Epithelial cell of prostate (primary cell): ENCODE measurements at regions not wholly inside any gene's neighbourhood (a gene's known extent, or its start where the extent isn't known, plus 50 kb on each side); places are given as distances from the start of the nearest gene placed in this dataset.

Experiments
- DNase-seq: peaks from one replicate; pipeline ENCODE4 v3.0.0-alpha.2; 2011; ENCODE audit warnings: low read depth, low spot score
- H3K27ac ChIP-seq: fragments of 450-650 bp; 2 replicates; pipeline ENCODE4 v1.5.1; 2017; ENCODE audit warnings: mild to moderate bottlenecking

DNA sequence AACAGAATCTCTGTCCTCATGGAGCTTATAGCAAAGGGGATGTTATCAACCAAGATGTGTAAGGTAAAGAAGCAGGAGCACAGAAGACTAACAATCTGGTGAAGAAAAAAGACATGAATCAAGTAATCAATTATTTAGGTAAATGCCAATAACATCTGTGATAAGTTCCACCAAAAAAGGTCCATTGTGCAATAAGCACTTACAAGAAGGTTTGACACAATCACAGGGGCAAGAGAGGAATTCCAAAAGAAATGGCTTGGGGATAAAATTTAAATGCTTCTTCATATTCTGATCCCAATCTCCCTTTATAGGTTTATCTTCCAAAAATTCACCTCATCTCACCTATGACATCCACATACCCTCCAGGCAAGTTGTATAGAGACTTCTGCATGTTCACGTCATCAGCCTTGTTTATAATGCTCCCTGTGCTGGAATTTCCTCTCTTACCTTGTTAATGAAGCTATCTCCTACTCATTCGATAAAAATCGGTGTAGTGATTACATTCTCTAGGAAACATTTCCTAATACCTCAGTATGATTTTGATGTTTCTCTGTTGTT, 53.6 kb upstream of the DPT start:
- no peak overlapping the region for H3K27ac ChIP-seq
- DNase-seq = no peak

DNA sequence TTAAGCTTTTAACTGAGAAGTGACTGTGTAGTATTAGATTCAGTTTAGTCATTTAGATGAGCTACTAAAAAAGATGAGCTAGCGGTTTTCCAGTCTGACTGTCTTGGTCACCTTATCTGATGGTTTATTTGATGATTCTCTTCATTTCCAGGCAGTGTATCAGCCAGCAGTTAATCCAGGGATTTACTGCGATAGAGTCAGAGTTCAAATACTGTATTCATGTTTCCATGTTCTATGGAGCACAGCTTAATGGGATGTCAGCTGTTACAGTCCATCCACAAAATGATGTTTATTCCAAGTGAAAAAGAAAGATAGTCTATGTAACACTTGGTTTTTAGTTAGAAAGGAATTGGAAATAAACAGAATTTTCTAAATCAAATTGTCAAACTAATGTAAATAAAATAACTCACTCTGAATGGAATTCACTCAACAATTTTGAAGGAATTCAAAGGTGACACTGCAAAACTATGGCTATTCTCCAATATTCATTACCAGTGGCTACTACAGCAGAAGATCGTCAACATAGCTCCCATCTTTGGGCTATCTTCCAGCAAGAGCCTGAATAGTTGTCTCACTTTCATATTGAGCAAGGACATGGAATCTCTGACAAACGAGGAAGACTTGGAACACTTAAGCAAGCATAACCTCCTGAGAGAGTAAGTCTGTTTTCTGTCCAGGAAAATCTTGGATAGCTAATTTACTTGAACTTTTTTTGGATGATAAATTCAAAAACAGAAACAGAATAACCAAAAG, 54.6 kb upstream of the DPT start:
- no peak for DNase-seq
- no peak overlapping the region for H3K27ac ChIP-seq

DNA sequence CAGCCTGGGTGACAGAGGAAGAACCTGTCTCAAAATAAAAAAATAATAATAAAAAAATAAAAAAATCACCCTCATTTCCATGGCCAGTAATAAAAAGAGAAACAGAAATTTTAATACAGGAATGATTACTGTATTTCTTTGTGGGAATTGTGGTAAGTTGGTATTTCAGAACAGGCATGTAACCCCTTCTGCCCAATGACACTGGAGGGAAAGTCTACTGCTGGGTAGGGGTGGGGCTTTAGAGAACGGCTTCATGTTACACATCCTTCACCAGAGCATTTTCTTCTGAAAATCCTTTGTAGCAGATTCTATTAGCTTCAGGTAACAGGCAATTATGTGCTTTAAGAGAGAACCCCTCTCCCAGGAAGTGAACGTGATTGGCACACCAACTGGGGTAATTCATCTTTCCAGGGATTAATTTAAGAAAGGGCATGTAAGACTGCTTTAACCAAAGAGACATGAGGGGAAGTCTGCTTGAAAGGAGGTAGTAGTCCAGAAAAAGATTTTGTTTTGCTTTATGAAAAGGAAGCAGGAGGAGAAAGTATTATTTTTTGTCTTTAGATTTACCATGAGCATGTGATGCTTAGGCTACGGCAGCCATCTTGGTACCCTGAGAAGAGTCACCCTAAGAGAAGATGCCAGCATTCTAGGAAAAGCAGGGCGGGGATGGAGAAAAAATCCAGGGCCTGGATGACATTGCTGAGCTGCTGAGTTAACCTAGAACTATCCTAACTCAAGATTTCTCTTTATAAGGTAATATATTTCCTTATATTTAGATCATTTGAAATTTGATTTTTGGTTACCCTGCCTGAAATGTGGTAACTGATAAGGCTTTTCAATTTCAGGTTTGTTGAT, 57.7 kb upstream of the DPT start:
- H3K27ac ChIP-seq = no peak overlapping the region
- no peak for DNase-seq

DNA sequence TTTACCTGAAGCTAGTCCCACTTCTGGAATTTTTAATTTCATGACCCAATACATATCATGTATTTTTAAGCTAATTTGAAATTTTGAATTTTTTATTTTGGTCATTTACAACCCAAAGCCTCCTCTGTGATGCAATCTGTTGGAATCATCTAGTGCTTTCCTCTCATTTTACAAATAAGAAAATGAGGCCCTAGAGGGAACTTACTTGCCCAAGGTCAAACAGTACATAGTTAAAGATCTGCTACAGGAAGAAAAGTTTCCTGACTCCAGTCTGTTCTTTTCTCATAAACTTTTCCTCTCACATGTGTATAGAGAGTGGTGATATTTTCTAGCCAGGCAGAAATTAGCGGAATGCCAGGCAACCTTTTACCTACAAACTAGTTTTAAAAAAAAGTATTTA, 59.3 kb upstream of the DPT start:
- H3K27ac ChIP-seq = no peak overlapping the region
- no peak for DNase-seq

DNA sequence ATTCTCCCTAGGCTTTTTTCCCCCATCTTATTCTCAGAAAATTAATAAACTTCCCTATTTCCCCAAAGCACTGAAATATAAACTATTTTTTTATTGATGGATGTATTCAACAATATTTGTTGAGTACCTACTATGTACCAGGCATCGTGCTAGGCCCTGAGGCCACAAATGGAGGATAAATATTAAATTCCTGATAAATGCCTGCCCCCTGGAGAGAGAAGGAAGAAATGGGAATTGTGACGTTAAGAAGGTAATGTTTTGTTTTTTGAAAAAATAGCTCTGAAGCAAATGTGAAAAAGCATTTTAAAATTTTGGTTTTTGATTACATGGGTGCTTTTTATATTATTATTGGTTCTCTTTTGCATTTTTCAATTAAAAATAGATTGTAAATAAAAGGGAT, 60.5 kb upstream of the DPT start:
- H3K27ac ChIP-seq = no peak overlapping the region
- no peak for DNase-seq

DNA sequence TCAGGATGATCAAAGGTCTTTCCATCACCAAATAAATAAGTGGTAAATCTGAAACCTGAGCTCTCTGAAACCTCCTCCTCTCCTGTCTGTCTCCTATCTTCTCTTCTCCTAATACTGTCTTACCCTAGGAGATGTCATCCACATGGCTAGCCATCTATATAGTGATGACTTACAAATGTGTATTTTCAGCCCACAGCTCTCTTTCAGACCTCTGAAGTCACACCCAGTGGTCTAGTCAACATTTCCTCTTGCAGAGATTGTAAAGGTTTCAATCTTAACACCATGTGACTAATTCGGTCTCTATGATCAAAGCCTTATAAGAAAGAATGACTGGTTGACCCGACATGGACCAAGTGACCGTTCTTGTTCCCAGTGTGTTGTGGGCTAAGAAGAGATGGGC, 63.1 kb upstream of the DPT start:
- H3K27ac ChIP-seq = no peak overlapping the region
- DNase-seq = no peak

DNA sequence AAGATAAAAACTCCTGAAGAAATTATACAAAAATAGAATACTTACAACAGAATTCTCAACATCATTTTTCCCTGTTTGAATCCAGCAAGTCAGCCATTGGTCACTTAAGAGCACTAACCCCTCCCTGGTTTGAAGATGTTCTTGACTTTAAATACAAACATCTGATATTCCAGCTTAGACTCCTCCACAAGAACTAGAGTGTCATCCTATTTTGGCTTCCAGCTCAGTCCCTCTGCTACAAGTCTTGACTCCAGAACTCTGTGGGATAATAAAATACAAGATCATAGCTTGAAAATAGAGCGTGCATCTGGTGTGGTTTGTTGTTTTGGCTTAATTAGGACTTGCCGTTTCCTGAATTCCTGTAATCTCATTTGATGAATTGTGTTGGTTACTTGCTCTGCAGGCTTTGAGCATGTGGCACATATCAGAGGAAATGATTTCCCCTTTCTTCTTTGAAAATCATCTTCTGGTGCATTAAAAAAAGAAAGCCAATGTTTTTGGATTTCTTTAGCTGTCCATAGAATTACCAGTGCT, 63.7 kb upstream of the DPT start:
- DNase-seq = no peak
- no peak overlapping the region for H3K27ac ChIP-seq

DNA sequence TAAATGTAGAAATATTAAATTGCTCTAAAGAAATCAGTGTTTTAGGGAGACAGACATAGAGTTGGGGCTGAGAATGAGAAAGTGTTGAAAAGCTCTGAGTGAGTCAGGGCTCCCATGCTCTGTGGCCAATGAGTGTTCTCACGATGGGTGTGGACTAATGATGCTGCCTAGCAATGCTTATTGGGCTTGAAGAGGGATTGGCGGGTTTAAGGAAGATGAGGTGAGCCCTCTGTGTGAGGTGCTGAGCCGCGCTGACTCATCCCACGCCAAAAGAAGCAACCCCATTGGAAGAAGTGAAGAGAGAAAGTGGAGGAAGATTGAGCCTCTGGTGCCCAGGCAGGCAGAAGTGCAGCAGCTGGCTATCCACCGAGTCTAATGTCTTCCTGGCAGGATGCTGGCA, 65.1 kb upstream of the DPT start:
- DNase-seq = no peak
- H3K27ac ChIP-seq = no peak overlapping the region

DNA sequence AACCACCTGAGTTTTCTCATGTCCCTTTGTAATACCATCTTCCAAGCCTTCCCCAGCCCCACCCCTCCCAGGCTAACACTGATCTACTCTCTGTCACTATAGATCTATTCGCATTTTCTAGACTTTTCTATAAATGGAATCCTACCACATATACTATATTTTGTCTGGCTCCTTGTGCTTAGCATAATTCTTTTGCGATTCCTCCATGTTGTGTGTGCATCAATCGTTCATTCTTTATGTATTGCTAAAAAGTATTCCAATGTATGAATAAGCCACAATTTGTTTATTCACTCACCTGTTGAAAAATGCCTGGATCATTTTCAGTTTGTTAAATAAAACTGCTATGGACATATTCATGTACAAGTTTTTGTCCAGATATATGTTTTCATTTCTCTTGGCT, 66.7 kb upstream of the DPT start:
- H3K27ac ChIP-seq = no peak overlapping the region
- no peak for DNase-seq

DNA sequence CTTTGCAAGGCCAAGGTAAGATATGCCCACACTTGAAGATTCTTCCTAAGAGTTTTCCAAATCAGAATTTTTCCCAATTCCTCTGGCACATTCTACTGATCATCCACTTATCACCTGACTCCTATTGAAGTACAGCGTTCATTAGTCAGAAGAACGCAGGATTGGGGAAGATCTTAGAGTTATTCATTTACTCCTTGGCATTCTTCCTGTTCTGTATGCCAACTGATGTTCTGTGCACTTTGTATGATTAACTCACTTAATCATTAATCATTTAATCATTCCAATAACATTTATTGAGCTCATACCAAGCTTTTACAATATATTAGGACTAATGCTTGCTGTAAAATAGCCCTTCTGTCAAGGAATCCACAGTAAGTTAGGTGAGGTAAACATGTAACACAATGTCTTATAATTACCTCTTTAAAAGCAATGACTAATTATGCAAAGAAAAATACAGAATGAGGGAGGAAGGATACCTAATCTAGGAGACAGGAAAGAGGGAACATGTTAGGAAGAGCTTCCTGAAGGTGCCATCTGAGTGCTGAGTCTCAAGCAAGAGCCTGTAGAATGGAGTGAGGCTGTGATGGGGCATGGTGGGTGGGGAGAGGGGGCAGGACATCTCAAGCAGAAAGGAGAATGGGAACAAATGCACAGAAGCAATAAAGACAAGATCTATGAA, 71.1 kb upstream of the DPT start:
- H3K27ac ChIP-seq = no peak overlapping the region

DNA sequence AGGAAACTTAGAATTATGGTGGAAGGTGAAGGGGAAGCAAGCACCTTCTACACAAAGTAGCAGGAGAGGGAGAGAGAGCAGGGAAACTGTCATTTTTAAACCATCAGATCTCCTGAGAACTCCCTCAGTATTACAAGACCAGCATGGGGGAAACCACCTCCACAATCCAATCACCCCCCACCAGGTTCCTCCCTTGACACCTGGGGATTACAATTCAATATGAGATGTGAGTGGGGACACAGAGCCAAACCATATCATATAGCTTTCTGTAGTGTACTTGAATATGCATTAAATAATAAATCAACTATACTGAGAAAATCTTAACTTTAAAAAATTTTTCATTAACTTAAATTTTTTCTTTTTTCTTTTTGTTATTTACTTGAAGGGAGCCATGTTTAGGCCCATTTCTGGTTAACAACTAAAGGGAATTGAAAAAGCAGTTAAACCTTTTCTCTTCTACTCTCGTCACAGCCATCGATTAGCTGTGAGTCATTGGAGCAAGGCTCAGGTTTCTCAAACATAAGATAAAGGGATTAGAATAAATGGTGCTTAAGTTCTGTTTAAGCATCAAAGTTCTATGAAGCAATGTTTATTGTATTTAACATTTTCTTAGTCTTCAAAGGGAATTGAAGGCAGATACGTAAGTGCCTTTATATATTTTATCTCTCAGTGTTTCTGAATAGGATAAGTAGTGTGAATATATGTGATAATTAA, 72.2 kb upstream of the DPT start:
- no peak for DNase-seq
- H3K27ac ChIP-seq = no peak overlapping the region

More for the DNA sequence above, 71.1 kb upstream of the DPT start:
- DNase-seq = no peak

DNA sequence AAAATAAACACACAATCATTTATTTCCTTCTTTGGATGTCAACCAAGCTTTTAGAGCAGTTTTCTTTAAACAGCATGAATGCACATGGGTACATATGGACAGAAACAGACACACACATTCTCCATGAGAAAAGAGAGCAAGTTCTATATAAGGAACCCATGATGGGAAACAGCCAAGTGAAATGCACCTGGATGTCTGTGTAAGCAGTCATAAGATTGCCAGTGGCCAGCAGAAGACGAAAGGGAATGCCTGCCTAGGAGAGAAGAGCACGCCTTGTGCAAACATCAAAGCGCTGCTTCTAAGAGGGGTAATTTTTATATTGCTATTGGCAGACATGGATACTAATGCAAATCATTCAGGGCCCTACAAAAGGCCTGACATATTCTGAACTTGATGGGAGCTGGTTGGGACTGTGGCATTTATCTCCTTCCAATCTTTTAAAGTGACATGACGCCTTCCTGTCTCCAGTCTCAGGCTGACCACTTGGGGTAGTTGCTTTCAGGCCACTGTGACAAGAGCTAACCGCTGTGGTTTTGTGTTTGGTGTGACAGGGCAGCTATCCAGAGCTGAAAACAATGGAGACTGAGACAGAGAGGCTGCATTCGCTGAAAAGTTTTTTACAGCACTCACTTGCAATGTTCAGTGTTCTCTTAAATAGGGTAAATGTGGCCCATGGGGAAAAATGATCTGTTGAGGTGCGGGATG, 75.0 kb upstream of the DPT start:
- no peak overlapping the region for H3K27ac ChIP-seq
- no peak for DNase-seq

DNA sequence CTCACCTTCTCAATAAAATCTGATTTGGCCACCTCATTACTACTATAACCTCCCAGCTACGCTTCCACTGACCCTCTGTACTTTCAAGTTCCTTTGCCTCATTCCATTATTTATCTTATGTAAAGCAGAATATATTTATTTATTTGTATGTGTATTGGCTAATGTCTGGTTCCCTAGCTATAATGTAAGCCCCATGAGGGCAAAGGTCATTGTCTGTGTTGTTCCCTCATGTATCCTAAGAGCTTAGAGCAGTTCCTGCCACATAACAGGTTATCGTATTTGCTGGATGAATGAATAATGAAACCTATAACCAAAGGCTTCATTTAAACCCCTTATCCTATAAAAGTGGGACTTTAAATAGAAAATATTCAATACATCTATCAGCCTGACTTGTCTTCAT, 77.9 kb upstream of the DPT start:
- no peak overlapping the region for H3K27ac ChIP-seq
- no peak for DNase-seq

DNA sequence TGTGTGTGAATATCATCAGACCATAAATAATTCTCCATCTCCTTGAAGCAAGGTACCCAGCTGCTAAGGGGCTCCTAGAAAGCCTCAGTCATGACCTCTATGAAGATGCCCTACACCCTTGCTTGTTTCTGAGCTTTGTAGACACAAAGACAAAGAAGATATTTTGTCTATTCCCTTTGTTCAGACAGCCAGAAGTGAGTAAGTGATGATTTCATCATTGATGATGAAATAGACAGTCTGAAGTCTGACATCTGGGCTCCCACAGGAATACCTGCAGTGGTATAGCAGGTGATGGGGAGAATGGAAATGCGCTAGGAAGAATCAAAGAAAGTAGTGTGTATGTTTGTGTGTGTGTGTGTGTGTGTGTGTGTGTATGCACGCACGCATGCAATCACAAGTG, 82.2 kb upstream of the DPT start:
- H3K27ac ChIP-seq = no peak overlapping the region
- peak; percentile 20 for DNase-seq

DNA sequence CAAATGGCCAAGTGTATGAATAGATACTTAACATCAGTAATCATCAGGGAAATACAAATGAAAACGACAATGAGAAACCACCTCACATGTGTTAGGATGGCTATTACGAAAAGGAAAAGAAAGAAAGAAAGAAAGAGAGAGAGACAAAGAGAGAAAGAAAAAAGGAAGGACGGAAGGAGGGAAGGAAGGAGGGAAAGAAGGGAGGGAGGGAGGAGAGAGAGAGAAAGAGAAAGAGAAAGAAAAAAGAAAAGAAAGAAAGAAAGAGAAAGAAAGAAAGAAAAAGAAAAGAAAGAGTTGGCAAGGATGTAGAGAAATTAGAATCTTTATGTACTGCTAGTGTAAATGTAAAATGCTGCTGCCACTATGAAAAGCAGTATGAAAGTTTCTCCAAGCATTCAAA, 90.7 kb upstream of the DPT start:
- no peak for DNase-seq
- no peak overlapping the region for H3K27ac ChIP-seq

DNA sequence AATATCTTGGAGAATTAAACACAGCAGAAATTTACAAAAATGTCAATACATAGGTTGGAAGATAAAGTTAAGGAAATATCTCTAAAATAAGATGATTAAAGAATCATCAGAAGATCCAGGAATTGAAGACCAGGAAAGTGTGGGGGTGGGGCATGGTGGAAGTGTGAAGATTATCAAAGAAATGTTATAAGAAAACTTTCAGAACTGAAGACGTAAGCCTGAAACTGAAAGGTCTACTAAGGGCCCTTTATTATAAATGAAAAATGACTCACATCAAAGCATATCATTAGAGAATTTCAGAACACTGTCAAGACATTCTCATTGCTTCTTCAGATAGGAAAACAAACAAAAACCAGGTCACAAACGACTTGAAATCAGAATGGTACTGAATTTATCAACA, 92.4 kb upstream of the DPT start:
- no peak overlapping the region for H3K27ac ChIP-seq
- DNase-seq = no peak

DNA sequence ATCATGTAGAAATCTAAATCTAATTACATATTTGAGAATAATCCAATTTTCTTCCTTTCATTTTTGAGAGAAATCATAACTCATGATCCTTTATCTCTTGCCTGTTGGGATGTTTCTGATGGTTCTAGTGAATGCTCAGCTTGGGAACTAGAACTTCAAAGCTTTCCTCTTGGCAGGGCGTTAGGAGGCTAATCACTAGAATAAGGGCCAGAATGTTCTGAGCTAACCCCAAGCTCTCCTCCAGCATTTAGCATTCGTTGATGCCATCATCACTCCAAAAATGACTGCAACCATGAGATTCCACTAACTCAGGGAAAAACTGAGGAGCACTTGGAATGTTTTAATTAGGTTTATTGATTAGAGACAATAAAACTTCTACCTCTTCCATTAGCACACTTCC, 93.9 kb upstream of the DPT start:
- H3K27ac ChIP-seq = no peak overlapping the region
- DNase-seq = no peak

DNA sequence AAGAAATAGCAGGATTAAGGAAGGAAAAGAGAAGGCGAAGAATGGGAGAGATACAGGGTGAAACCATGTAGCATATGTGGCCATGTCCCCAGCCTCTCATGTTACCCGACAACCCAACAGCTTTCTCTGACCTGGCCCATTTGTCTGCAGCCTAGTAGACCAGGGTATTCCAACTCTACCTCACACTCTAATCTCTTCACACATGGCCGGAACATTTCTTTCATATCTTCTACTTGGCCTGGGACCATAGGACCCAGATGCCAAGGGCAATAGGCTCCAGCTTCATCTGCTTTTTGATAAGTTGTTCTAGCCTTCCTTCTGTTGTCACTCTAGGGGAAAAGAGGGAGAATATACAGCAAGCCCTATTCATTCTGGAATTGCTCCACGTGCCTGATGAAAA, 95.0 kb upstream of the DPT start:
- H3K27ac ChIP-seq = no peak overlapping the region
- DNase-seq = no peak

DNA sequence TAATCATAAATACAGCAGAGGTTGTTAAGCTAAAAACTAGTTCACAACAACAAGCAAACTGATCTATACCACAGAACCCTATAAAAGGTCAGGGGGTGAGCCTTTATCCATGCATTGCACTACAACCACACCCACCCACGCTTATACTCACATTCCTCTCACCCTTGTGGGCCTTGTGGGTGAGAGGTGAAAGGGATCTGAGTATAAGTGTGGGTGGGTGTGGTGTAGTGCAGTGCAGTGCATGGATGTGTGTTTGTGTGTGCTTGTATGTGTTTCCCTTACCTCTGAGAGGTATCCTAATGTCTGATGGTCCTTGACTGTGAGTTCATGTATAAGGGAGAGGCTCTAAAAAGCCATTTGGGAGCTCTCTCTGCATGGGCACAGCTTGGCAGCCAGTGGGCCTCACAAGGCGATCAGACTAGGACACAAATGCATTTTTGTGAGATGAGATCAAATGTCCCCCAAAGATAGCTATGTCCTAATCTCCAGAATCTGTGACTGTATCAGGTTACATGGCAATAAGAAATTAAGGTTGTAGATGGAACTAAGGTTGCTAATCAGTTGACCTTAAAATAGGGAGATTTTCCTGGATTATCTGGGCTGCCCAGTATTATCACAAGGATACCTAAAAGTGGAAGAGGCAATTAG, 95.5 kb upstream of the DPT start:
- DNase-seq = no peak
- no peak overlapping the region for H3K27ac ChIP-seq
